HG03025 (cell line): ENCODE measurements at regions not wholly inside any gene's neighbourhood (a gene's known extent, or its start where the extent isn't known, plus 50 kb on each side); places are given as distances from the start of the nearest gene placed in this dataset.
"Not testable (repeated sequence)": the region's sequence is repeated elsewhere in the genome, so short reads cannot be mapped to it uniquely, and the experiment has no call there.

Source experiments
- ATAC-seq: cut with Tn5 transposase; IDR thresholded peaks from one replicate; pipeline ENCODE4 v1.9.1; 2021; ENCODE audit warnings: mild to moderate bottlenecking, moderate library complexity; ENCODE audit not compliant: unreplicated experiment, low FRiP score

DNA sequence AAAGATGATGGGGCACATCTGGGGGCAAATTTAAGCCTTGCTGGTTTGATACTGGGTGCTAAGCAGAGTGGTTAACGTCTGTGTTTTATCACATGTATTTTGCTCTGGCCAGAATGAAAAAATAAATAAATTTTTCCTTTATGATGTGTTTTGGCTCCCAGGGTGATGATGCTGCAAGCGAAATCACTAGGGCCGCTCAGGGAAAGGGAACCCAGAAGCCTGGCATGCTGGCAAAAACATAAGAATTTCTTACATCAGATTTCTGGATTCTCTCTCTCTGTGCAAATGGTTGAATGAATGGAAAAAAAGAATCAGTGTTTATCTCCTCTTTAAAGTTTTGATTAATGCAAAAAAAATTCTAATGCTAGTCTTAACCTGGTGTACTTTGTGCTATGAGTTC, 1975.2 kb upstream of the C9orf72 start:
- ATAC-seq: no peak

DNA sequence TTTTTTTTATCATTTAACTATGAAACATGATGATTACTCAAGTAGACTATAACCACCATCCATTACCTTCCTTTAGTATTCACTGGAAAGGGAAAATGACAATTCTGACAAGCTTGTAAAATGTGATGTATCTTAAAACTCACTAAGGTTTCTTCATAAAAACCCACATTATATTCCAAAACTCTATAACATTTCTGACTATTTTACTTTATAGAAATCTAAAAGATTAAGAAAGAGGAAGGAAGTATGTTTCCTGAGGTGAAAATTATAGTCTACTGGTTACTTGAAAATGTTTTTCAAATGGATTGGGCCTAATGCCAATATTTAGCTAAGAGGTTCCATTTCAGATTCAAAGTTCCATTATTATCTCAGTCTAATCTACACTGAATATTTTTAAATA, 1982.2 kb upstream of the C9orf72 start:
- no peak for ATAC-seq

DNA sequence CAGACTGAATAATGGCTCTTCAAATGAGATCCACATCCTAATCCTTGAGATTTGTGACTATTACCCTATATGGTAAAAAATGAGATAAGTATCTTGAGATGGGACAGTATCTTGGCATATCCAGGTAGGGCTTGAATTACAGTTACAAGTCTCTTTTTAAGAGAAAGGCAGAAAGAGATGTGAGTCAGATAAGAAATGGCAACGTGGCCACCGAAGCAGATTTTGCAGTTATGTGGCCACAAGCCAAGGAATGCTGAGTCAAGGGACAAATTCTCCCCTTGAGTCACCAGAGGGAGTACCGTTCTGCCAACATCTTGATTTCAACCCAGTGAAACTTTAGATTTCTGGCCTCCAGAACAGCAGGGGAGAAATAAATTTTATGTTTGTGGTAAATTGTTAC, 1983.0 kb upstream of the C9orf72 start:
- ATAC-seq: no peak

DNA sequence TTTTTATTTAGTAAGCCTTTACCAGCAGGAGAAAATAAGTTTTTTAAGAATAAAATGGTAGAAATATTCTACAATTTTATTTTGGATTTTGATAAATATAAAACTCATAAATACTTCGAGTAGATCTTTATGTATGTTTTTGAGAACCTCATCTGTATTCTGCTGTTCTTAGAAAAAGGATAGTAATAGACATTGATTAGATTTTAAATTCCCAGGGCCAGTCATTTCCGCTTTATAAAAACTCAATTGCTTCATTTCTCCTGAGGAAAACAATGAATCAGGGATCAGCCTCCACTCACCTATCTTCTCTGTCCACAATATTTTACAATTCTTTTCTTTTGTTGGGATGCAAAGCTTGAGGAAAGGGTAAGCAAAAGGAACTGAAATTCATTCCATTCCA, 1983.5 kb upstream of the C9orf72 start:
- no peak for ATAC-seq

DNA sequence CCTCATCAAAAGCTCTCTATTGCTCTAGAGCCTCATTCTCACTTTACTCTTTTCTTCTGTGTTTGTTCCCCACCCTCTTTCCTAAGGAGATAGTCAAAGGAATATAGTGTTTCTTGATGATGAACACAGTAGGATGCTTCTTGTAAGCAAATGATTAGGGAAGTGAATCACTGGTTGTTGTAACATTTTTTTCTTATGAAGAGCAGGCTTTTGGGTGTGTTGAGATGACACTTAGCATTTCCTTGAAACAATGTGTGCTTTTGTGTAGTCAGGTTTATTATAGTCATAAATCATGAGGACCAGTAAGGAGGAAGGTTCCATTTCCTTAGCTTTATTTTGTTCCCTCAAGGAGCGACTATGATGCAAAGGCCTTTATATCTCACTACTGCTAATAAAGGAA, 1991.3 kb upstream of the C9orf72 start:
- ATAC-seq: no peak

DNA sequence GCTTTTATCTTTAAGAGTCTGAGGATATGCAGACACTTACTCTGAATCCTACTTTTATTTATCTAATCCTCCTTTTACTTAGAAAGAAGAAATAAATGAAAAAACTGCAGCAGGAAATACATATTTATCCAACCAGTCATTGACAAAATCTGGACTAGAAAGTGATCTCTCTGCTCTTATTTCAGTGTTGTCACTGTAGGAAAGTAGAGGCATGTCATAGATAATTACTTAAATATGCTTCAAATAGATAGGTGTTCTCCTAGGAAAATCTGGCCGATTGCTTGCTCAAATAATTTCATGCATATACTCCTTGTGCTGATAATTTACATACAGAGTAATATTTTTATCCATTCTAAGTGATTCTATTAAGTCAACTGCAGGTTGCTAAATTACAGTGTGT, 2001.9 kb upstream of the C9orf72 start:
- no peak for ATAC-seq

DNA sequence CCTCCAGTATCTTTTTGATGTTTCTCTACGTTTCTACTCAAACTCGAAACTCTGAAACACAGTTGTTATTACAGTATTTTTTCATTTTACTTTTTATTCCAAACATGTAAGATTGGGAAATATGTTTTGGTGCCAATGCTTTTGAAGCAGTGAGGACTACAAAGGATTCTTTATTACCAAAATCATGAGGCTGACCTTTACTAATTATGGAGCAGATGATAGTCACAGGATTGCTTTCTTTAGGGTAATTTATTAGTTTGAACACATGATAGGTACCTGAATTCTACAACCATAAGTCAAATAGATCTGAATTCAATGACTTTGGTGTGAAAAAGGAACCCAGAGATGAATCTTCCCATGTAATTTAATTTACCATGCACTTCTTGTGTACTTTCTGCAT, 2015.1 kb upstream of the C9orf72 start:
- ATAC-seq: no peak

DNA sequence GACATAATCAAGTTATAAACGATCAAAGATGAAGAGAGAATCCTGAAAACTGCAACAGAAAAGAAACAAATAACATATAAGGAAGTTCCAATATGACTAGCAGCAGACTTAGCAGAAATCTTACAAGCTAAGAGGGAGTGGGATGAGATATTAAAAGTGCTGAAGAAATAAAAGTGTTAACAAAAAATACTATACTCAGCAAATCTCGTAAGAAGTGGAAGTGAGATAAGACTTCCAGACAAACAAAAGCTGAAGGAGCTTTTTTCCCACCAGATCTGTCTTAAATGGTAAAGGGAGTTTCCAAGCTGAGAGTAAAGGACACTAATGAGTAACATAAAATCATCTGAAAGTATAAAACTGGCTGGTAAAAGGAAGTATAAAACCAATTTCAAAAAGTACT, 2036.0 kb upstream of the C9orf72 start:
- ATAC-seq: no peak

DNA sequence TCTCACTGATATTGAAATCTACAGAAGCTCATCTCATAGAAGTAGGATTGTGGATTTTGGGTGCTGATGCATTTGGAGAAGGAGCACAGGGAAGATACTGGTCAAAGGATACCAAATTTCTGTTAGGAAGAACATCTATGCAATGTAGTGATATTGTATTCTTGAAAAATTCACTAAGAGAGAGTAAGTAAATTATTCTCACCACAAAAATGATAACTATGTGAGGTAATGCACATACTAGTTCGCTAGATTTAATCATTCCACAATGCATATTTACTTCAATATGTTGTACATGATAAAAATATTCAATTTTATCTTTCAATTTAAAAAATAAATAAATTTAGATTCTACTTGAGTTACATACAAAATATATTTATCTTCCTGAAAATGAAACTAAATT, 2040.5 kb upstream of the C9orf72 start:
- ATAC-seq: no peak

DNA sequence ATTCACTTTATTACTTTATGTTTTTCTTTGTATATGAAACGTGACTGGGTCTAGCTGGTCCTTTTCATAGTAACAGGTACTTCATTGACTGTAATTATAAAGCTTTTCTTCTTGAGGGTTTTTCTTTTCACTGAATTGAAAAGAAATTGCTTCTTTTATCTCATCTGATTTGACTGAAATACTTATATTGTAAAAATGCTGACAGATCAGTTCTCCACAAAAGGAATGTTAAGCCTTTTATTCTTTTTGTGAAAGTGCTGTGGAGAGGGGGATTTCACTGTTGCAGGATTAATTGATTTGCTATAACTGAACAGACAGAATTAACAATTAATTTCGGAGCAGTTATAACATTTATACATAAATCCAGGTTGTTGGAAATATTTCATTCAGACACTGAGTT, 2043.6 kb upstream of the C9orf72 start:
- ATAC-seq: no peak

DNA sequence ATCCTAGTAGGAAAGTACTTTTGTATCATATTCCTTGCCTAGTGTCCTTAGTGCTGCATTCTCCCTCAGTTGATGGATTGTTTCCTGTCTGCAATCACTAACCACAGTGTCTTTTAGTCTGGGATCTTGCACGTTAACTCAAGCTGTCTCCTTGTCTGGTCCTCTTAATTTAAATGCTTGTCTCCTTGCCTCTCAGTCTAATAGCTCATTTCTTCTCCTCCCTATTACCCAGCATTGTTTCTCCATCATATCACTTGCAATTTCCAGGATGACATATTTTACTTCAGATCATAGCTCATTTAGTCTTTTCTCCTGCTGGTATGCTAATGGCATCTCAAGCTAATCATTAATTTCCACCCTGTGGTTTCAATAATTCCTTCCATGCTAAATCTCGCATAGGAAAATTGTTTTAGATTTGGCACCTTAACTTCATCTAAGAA, 2052.0 kb upstream of the C9orf72 start:
- no peak for ATAC-seq

DNA sequence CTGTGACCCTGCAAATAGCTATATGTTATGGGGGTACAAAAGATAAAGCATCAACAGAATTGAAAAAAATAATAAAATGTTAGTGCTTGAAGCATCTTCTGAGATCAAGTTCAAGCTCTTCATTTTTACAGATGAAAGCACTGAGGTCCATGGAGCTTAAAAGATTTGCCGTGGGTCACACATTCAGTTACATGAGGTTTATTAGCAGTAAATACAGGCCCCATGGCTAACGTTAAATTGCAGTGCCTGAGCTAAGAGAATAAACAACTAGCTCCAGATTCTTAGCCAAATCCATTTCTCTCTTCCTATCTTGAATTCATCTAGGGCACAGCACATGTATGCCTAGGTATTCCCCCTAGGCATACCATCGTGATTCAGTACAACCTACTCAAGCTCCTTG, 2052.7 kb upstream of the C9orf72 start:
- no peak for ATAC-seq

DNA sequence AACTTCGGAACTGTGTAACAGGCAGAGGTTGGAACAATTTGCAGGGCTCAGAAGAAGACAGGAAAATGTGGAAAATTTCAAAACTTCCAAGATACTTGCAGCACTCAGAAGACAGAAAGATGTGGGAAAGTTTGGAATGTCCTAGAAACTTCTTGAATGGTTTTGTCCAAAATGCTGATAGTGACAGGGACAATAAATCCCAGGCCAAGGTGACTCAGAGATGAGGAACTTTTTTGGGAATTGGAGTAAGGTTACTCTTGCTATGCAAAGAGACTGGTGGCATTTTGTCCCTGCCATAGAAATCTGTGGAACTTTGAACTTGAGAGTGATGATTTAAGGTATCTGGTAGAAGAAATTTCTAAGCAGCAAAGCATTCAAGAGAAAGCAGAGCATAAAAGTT, 2055.6 kb upstream of the C9orf72 start:
- ATAC-seq: not testable (repeated sequence)

DNA sequence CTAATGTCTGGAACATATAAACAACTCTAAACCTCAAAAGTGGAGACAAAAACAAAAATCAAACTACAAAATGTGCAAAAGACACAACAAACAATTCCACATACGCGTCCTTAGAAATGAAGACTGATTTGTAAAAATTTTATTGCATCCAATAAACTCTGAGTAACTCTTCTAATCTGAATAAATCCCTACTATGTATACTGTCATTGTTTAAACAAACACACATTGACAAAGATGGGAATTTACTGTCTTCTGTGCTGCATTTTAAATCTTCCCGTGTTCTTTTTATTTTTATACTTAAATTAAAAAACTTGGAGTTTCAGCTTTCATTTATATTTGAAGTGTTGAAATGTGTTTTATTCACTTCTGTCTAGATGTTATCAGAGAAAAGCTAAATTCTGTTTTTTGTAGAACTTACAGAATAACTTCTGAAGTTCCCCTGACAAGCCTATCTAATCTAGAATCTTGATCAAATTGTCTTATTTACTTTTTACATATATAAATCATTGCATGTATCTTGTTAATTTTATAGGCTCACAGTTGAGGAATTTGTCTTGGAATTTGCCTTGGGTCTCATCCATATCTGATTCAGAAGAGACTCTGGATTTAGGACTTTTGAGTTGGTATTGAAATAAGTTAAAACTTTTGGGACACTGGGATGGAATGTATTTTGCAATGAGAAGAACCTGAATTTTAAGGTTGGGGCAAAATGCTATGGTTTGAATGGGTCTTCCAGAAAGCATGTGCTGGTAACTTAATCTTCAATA, 2064.4 kb upstream of the C9orf72 start:
- ATAC-seq: no peak

DNA sequence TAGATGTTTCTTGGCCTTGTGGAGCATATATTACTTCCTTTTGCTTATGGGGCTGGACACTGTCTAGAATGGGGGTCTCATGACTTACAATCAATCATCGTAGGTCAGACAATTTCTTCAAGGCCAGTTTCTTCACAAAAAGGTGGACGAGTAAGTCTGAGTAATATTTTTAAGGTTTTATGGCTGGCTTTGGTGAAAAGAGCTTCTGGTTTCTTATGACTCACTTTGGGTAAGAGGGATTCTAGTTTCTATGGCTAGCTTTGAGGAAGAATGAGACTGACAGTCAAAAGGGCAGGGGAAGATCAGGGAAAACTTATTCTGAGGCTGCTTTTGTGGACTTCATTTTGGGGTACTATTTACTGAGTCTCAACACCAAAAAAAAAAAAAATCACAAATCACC, 2067.2 kb upstream of the C9orf72 start:
- no peak for ATAC-seq

DNA sequence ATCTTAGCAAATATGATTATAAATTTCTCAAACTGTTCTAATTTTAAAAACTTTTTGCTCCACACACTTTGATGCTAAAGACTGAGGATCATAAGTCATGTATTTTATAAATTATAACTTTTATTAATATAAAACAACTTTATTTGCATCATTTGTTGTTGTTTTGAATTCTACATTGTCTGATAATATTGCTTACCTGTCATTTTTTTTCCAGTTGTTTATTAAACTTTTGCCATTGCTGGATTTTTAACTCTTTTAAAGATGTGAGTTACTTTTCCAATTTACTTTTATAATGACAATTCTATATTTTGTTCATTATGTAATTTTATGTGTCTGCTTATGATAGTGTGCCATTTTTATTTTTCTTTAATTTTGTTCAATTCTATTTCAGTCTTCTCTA, 2071.2 kb upstream of the C9orf72 start:
- ATAC-seq: no peak

DNA sequence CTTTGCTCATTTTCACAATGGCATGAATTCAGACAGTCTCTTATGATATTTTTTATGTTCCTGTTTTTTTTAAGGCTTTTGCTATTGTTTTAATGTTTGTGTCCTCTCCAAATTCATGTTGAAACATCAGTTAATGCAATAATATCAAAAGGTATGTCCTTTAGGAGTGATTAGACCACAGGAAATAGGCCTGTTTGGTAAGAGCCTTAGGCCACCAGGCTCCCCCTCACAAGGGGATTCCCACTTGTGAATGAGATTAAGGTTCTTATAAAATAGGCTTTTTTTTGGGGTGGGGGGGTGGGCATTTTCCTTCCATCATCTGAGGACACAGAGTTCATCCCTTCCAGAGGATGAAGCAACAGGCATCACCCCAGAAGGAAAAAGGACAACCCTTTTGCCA, 2074.2 kb upstream of the C9orf72 start:
- ATAC-seq: no peak

DNA sequence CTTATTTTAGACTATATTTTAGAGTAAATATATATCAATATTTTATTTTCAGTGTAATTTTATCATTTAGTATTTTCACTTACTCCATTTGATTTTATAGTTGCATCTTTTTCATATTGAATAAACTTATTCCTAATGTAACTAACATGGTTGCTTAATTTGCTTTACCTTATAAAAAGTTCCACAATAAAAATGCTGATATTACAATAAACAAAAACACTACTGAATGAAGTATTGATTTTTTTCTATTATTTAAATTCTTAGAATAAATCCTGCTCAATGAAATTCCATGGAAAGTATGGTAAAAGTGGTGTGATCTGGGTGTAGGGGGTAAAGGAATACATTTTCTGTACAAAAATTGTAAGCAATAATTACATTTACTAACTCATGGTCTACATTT, 2074.9 kb upstream of the C9orf72 start:
- ATAC-seq: no peak

DNA sequence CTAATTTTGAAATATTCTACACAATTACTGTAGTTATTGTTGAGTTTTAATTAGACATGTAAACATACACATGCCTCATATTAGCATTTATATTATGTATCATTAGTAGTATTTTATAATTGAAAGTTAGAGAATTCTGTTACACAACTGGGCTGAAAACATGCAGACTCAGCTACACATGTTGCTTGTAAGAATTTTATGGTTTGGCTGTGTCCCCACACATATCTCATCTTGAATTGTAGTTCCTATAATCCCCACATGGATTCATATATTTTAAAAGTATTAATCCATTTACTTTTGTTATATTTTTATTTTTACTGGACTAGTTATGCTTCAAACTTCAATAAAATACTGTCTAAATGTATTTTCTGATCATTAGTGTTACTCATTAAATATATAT, 2075.3 kb upstream of the C9orf72 start:
- ATAC-seq: no peak

DNA sequence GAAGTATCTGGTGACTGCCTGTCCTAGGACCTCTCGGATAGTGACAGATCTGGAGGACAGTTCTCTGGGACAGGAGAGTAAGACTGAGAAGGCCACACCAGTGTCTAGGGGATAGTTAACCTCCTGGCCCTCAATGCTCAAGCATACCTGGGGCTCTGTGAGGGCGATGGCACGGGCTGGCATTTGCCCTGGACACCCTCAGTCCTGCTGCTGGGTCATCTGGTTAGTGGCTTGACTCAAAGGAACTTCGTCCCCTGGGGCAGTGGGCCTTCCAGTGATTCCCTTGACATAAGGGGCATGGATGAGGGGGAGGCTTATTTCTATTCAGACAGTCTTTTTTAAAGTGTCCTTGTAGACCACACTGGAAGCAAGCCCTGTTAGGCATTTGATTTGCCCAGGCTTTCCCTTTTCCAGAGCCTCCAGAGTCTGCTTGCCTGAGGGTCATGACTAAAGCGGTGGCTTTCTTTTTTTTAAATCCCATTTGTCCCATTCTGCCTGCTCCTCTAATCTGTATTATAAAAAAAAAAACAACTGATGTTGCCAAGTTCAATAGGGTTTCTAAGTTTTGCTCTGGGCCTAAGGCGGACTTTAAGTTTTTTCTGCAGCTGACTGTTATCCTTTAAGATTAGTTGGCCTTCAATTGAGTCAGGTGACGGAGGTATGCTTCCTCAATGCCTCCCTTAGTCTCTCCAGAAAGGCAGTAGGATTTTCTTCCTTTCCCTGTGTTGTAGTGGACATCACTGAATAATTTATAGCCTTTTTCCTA, 2083.5 kb upstream of the C9orf72 start:
- no peak for ATAC-seq

DNA sequence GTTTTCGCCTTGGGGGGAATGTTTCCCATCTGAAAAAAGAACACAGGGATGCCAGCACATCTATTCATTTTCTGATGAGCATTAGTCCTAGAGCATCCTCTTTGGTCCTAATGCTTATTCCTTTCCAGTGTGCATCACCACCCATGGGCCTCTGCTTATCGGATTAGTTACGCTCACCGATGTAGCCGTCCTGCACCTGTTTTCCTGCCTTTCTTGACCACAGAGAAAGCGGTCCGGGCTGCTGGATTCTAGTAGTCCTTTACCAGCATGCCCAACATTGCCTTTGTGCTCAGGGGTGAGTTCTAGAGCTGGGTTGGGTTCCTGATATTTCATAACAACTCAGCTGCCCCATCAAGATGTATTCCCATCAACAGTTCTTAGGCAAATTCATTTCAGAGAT, 2084.5 kb upstream of the C9orf72 start:
- no peak for ATAC-seq

DNA sequence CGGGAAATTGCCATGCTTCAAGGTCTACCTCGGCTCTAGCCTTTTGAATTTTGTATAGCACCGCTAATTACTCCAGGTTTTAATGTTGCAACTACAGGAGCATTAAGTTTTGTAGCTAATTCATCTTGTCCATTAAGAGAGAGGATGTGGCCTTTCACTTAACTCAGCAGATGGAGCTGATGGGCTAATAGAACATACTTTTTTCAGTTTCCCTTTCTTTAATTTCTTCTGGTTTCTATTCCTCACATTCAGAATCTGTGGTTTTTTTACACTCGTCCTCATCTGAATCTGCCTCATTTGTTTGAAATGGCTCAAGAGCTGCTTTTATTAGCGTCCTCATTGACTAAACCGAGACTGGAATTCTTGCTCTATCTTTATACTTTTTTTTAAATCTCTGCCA, 2085.7 kb upstream of the C9orf72 start:
- no peak for ATAC-seq
